B cell (primary cell): ENCODE measurements at regions not wholly inside any gene's neighbourhood (a gene's known extent, or its start where the extent isn't known, plus 50 kb on each side); places are given as distances from the start of the nearest gene placed in this dataset.
"Not testable (repeated sequence)": the region's sequence is repeated elsewhere in the genome, so short reads cannot be mapped to it uniquely, and the experiment has no call there.

Source experiments
- ATAC-seq: fragments of 200-7000 bp; cut with Tn5 transposase; one replicate; pipeline ENCODE4 v1.10.0; 2021; ENCODE audit warnings: low read depth, mild to moderate bottlenecking, moderate number of reproducible peaks, moderate library complexity
- CTCF ChIA-PET: fragments of 350-600 bp; sonication (Branson Sonifier 250); formaldehyde crosslinking; loops from one replicate; lab custom pipeline; 2021; ENCODE audit warnings: antibody characterized with exemption, inconsistent platforms; lab: Charles Lee
- POLR2A ChIA-PET: fragments of 350-600 bp; sonication (Branson Sonifier 250); formaldehyde crosslinking; loops from one replicate; lab custom pipeline; 2021; ENCODE audit warnings: antibody characterized with exemption; lab: Charles Lee
- DNase-seq: peaks from one replicate; pipeline ENCODE4 v3.0.0; 2013
- H2AFZ ChIP-seq: 2 replicates; pipeline ENCODE4 v1.6.1; 2012; ENCODE audit warnings: mild to moderate bottlenecking, low read depth, low read length; ENCODE audit not compliant: insufficient read depth, poor library complexity, severe bottlenecking
- H3K27ac ChIP-seq, 2 donors: 1 replicate in 1 of 2; 2 replicates in 1 of 2; pipeline ENCODE4 v1.5.1; 2012 to 2013; ENCODE audit warnings: low read length in 2 of 2, mild to moderate bottlenecking in 2 of 2, moderate library complexity in 1 of 2
- H3K27me3 ChIP-seq, 4 experiments: fragments of 200-600 bp in 1 of 4; sonication (generic) in 1 of 4; replicated peaks in 1 of 4; 1 replicate in 2 of 4; 2 replicates in 2 of 4; pipeline versions ENCODE4 v1.6.1 to v1.7.0; 2013 to 2016; ENCODE audit warnings: low read length in 3 of 4, mild to moderate bottlenecking in 2 of 4, mixed read lengths in 1 of 4, moderate library complexity in 1 of 4; ENCODE audit not compliant: insufficient read depth in 4 of 4, control insufficient read depth in 3 of 4; ENCODE audit errors: control extremely low read depth in 1 of 4
- H3K36me3 ChIP-seq, 2 experiments: replicated peaks in 1 of 2; 1 replicate in 1 of 2; 2 replicates in 1 of 2; pipeline versions ENCODE4 v1.6.1 to v1.7.1; 2013; ENCODE audit warnings: low read length in 1 of 2; ENCODE audit not compliant: insufficient read depth in 2 of 2, control insufficient read depth in 1 of 2; ENCODE audit errors: control extremely low read depth in 1 of 2, extremely low read depth in 1 of 2
- H3K4me1 ChIP-seq, 2 donors: fragments of 200-600 bp in 1 of 2; sonication (generic) in 1 of 2; 1 replicate in 1 of 2; 2 replicates in 1 of 2; pipeline versions ENCODE4 v1.5.1 to v1.6.1; 2013 to 2017; ENCODE audit warnings: low read length in 2 of 2; ENCODE audit not compliant: control insufficient read depth in 2 of 2, insufficient read depth in 2 of 2
- H3K4me2 ChIP-seq: replicated peaks from 2 replicates; pipeline ENCODE3; 2012; ENCODE audit warnings: mild to moderate bottlenecking, low read depth, low read length; ENCODE audit not compliant: poor library complexity, severe bottlenecking
- H3K4me3 ChIP-seq, 5 experiments: fragments of 200-600 bp in 1 of 5; sonication (generic) in 1 of 5; 1 replicate in 3 of 5; 2 replicates in 2 of 5; pipeline versions ENCODE4 v1.5.1 to v1.7.0; 2011 to 2016; ENCODE audit warnings: low read length in 4 of 5, mild to moderate bottlenecking in 4 of 5, low read depth in 2 of 5, control low read depth in 1 of 5, moderate library complexity in 1 of 5; ENCODE audit not compliant: insufficient read depth in 1 of 5; ENCODE audit errors: control extremely low read depth in 1 of 5, extremely low read depth in 1 of 5
- H3K79me2 ChIP-seq: fragments of 200-600 bp; sonication (generic); one replicate; pipeline ENCODE4 v1.6.0; 2016; ENCODE audit warnings: low read length; ENCODE audit not compliant: control insufficient read depth, insufficient read depth
- H3K9ac ChIP-seq: fragments of 200-600 bp; sonication (generic); 2 replicates; pipeline ENCODE4 v1.6.1; 2017; ENCODE audit warnings: mild to moderate bottlenecking, low read length, moderate library complexity
- H3K9me3 ChIP-seq, 3 donors: one replicate each; pipeline versions ENCODE4 v1.6.1 to v1.7.1; 2013; ENCODE audit warnings: low read length in 2 of 3; ENCODE audit not compliant: control insufficient read depth in 2 of 3, insufficient read depth in 1 of 3; ENCODE audit errors: control extremely low read depth in 1 of 3
- H4K20me1 ChIP-seq: 2 replicates; pipeline ENCODE4 v1.6.0; 2012; ENCODE audit warnings: mild to moderate bottlenecking, low read length; ENCODE audit not compliant: insufficient read depth, control insufficient read depth, poor library complexity, severe bottlenecking
- H3K27ac Mint-ChIP-seq: one replicate; pipeline ENCODE4 v1.8.0; 2021; ENCODE audit warnings: mixed read lengths
- H3K27me3 Mint-ChIP-seq: one replicate; pipeline ENCODE4 v1.8.0; 2021; ENCODE audit warnings: mixed read lengths
- H3K4me1 Mint-ChIP-seq: one replicate; pipeline ENCODE4 v1.8.0; 2021; ENCODE audit warnings: mixed read lengths
- H3K4me3 Mint-ChIP-seq: one replicate; pipeline ENCODE4 v1.8.0; 2021; ENCODE audit warnings: mixed read lengths
- H3K9me3 Mint-ChIP-seq: one replicate; pipeline ENCODE4 v1.8.0; 2022; ENCODE audit warnings: mixed read lengths; ENCODE audit not compliant: insufficient read depth
- EZH2 ChIP-seq: IDR thresholded peaks from 2 replicates; pipeline ENCODE4 v1.6.1; 2012; ENCODE audit warnings: borderline replicate concordance, low read depth, mild to moderate bottlenecking, moderate library complexity, low read length; ENCODE audit not compliant: insufficient read depth, poor library complexity, severe bottlenecking
- WGBS: methylation state at CpG from one replicate; pipeline ENCODE4 v1.1.5; 2013; ENCODE audit warnings: missing lambda C conversion rate; ENCODE audit not compliant: insufficient coverage; 5-methylcytosine and 5-hydroxymethylcytosine counted together
- intact Hi-C: fragments of 100-400 bp; cut with micrococcal nuclease; formaldehyde crosslinking; loops from one replicate; pipeline ENCODE4 v1.10.0; 2022
- TF ChIP-seq, protein P1 (sequence below): fragments of 200-600 bp; IDR thresholded peaks from one replicate; pipeline ENCODE4 v1.8.0; 2022; ENCODE audit warnings: antibody characterized with exemption, mild to moderate bottlenecking

- H3K4me1 Mint-ChIP-seq: no peaks in the 10 kb centered on the region
- H3K9ac ChIP-seq: no peak overlapping the region
- CTCF ChIA-PET: interaction anchor here (0.6 kb wide), 1 partner anchor 389 kb away, joined by 5 read pairs; no protein-coding TSS in a partner anchor
- no peak overlapping the region for H3K4me3 ChIP-seq
- H4K20me1 ChIP-seq: no peaks in the 10 kb centered on the region
- H3K36me3 ChIP-seq: no peaks in the 10 kb centered on the region
- no peak overlapping the region for H2AFZ ChIP-seq
- no peaks in the 10 kb centered on the region for H3K9me3 Mint-ChIP-seq
- WGBS: no CpG with 5 or more reads among the region's 1 CpG
- no peak overlapping the region for H3K27ac Mint-ChIP-seq
- no peaks in the 10 kb centered on the region for H3K79me2 ChIP-seq
- no peak overlapping the region for H3K4me2 ChIP-seq
- no peak overlapping the region for H3K27ac ChIP-seq
- no peaks in the 10 kb centered on the region for H3K4me1 ChIP-seq
- H3K9me3 ChIP-seq: no peaks in the 10 kb centered on the region
- DNase-seq (no peak), ATAC-seq (no peak)
- H3K27me3 ChIP-seq: no peaks in the 10 kb centered on the region
- peaks cover 29% of the 10 kb centered on the region for H3K27me3 Mint-ChIP-seq
- no peak overlapping the region for H3K4me3 Mint-ChIP-seq
- POLR2A ChIA-PET: no interaction called here
- intact Hi-C loops: loop anchor here (5.0 kb wide), 1 partner anchor 147 kb away; no protein-coding TSS in a partner anchor
- no peak for TF ChIP-seq EZH2
- TF ChIP-seq, protein P1, sequence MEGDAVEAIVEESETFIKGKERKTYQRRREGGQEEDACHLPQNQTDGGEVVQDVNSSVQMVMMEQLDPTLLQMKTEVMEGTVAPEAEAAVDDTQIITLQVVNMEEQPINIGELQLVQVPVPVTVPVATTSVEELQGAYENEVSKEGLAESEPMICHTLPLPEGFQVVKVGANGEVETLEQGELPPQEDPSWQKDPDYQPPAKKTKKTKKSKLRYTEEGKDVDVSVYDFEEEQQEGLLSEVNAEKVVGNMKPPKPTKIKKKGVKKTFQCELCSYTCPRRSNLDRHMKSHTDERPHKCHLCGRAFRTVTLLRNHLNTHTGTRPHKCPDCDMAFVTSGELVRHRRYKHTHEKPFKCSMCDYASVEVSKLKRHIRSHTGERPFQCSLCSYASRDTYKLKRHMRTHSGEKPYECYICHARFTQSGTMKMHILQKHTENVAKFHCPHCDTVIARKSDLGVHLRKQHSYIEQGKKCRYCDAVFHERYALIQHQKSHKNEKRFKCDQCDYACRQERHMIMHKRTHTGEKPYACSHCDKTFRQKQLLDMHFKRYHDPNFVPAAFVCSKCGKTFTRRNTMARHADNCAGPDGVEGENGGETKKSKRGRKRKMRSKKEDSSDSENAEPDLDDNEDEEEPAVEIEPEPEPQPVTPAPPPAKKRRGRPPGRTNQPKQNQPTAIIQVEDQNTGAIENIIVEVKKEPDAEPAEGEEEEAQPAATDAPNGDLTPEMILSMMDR: no peak
These were observed 174.8 kb downstream of the LACC1 start for GRCh38 chr13:44054525-44054924.

DNA sequence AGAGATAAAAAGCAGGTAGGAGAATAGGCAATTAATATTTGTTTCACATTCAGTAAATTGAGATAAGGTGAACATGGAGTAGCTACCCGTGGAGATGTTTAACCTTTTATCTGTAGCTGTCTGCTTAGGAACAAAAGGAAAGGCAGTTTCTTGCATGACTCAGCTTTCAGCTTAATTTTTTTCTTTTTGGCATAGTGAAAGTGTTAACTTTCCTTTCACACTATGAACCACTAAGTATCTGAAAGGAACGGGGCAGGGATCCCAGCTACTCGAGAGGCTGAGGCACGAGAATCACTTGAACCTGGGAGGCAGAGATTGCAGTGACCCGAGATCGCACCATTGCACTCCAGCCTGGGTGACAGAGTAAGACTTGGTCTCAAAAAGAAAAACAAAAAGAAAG lies 176.0 kb downstream of the LACC1 start:
- H3K4me1 ChIP-seq, H3K4me3 ChIP-seq, DNase-seq, H3K4me1 Mint-ChIP-seq, H3K9ac ChIP-seq, H3K4me3 Mint-ChIP-seq, H3K9me3 Mint-ChIP-seq, ATAC-seq, H3K27ac ChIP-seq, H4K20me1 ChIP-seq, H3K79me2 ChIP-seq, H3K9me3 ChIP-seq, intact Hi-C loops, H3K36me3 ChIP-seq, H2AFZ ChIP-seq, POLR2A ChIA-PET, H3K27ac Mint-ChIP-seq, H3K27me3 ChIP-seq, H3K4me2 ChIP-seq: not testable (repeated sequence)
- WGBS: 21% methylated on average over 5 of the region's 6 CpGs
- H3K27me3 Mint-ChIP-seq: peaks cover 36% of the 10 kb centered on the region
- CTCF ChIA-PET: interaction anchor here (1.0 kb wide), 1 partner anchor 383 kb away, joined by 3 read pairs; no protein-coding TSS in a partner anchor
